ENCODE measurements at regions not wholly inside any gene's neighbourhood (a gene's known extent, or its start where the extent isn't known, plus 50 kb on each side); places are given as distances from the start of the nearest gene placed in this dataset.

DNA sequence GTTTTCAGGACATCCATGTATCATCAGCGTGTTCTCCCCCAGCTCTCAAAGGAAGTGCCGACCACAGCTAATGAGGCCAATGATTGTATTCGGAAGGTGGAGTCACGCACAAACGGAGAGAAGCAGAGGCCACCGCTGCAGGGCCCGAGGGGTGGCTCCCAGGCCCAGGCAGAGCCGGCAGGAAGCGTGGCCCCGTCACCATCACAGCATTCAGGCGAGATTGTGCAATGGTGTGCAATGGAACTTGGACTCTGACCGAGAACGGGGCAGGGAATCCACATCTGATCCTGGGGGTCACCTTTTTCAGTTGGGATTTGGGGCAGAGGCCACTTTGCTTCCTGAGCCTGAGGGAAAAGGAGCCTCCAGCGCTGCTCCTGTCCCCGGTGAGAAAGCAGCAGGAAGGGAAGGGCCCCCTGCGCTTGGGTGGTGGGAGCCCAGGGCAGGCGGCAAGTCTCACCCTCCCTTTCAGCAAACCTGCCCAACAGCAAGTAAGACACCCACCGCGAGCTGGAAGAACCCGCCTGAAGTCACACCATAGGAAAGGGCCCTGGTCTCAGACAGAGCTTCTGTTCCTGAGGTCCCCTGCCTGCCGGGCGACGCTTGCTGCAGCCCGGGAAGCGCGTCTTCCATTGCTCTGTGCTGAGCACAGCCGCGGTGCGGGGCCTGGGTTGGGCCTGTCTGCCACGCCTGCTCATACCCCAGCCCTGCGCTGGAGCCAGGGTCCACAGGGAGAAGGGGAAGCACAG, 1430.7 kb downstream of the BRD1 start:
- no peak for DNase-seq (ENCODE audit: low read depth in 2 of 2, low spot score in 1 of 2)

DNA sequence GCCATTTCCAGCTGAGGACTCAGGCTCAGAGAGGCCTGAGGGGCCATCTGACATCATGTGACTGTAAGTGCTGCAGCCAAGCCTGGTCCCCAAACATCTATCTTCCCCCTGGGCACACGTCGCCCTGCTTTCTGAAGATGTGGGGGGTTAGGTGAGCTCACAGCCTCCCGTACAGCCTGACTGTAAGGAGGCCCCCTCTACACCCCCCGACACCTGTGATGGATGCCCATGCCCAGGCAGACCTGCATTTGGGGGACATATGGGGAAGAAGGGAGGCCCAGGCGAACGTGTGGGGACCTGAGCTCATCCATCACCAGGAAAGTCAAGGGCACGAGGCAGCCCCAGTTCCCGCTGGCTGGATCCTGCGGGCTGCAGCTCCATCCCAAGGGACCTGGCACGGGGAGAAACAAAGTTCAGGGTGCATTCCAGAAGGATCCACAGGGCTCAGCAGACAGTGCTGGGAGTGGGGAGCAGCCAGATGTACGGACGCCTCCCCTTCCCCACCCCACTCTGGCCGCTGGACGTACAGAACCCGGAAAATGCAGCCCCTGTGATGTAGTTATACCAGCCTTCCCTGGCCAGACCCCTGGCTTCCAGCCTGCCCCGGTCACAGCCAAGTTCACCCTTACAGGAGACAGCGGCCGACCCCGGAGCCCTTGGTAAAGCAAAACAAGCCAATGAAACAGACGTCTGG, 1431.4 kb downstream of the BRD1 start:
- DNase-seq (ENCODE audit: low read depth in 2 of 2, low spot score in 1 of 2) = no peak

DNA sequence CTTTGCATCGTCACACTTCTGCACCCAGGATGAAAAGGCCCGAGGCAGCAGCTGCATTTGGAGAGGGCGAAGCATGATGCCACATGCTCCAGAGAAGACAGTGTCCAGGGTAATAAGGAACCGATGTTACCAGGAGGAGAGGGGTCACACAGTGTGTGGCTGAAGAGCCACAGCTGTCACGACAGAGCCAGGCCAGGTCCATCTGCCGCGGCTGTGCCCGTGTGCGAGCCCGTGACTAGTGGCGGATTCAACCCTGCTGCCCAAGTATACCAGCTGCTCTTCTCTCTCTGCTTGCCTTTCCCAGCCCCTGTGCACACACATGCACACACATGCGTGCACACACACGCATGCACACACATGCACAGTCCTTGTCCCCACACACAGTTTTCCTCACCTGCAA, 1432.5 kb downstream of the BRD1 start:
- DNase-seq (ENCODE audit: low read depth in 2 of 2, low spot score in 1 of 2) = no peak

DNA sequence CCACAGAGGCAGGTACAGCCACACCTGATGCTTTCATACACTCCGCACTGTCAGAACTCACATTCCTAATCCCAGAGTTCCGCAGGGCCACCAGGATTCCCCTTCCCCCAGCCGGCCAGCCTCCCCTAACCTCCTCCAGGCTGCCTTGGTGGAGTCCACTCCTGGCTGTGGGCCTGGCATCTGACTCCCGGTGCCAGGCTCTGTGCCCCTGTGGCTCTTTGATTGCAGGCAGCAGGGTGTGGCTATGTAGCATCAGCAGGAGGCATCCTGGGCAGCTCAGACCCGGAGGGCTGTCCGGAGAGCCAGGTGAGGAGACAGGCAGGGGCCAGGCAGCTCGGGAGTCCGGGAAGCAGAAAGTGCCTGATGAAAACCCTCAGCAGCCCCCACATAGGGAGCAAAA, 1432.9 kb downstream of the BRD1 start:
- no peak for DNase-seq (ENCODE audit: low read depth in 2 of 2, low spot score in 1 of 2)

DNA sequence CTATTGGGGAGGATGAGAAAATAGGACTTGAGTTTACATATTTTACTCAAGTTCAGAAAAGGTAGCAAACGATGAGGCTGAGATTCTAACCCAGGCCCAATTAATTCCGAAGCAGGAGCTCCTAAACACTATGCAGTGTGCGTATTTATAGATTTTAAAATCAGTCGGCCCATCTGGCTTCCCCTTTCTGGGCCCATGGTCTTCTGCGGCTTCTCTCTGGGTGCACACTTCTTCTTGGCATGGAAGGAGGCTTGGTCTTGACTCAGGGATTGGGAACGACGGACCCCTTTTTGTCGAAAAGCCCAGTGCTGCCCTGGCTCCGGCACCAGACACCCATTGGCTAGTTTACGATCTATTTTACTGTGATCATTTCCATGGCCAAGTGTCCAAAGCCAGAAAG, 1433.8 kb downstream of the BRD1 start:
- DNase-seq (ENCODE audit: low read depth in 2 of 2, low spot score in 1 of 2) = no peak

DNA sequence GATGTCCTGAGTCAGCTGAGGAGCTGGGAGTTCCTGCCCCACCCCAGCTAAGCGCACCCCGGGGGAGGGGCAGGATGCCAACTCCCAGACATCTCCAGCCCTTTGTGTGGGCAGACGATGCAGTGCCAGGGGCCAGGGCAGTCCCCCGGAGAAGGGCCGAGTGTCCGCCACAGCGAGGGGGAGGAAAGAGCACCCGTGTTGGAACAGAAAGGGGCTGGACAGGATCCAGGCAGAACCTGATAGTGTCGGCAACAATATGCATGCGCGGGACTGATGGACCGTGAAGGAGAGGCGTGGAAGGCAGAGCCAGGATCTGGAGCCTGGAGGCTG, 1434.7 kb downstream of the BRD1 start:
- no peak for DNase-seq (ENCODE audit: low read depth in 2 of 2, low spot score in 1 of 2)

DNA sequence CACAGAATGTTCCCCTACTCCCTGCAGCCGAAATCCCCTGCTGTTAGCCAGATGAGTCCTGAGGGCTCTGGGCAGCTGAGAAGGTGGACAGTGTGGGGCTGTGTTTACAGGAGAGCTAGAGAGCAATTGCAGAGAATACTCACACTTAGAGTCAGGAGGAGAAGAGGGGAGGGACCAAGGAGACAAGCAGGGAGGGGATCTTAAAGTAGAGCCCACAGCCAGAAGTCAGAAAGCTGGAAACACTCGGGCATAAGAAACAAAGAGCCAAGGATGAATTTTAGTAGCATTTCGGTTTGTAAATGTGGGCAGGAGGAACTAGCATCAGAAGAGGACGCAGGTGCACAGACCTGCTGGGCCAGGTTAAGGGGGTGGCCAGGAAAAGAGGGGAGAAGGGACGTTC, 1435.9 kb downstream of the BRD1 start:
- no peak for DNase-seq (ENCODE audit: low read depth in 2 of 2, low spot score in 1 of 2)

DNA sequence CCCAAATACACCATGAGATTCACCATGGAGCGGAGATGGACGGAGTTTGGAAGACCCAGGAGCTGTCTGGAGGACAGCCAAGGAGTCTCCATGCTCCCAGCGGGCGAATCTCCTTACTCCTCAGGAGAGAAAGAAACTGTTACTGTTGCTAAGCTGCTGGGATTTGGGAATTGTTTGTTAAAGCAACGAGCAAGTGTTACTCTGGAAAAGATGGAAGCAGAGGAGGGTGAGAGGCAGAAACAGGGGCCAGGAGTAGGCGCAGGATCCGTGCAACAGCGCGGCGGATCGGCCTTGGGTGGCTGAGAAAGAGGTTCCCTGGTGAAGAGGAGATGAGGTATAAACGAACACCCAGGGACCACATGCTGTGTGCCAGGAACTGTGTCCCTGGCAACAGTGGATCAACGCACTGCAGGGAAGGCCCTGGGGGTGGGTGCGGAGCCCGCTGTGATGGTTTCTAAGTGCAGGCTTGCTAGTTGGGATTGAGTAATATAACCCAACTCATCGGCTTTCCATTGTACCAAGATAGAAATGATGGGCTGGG, 1436.4 kb downstream of the BRD1 start:
- no peak for DNase-seq (ENCODE audit: low read depth in 2 of 2, low spot score in 1 of 2)

DNA sequence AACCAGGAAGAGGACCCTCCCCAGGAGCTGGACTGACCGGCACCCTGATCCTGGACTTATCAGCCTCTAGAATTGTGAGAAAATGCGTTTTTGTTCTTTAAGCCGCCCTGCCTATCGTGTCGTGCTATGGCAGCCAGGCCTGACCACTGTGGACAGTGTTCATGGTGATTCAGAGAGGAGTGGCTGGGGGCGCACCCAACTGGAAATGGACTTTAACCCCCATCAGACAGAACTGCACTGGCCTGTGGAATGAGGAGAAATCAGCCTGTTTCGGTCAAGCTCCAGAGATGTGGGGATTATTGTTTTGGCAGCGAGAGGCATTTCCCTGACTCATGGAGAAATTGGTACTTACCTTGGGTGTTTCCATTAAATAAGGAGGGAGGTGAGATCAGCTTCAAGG, 1437.8 kb downstream of the BRD1 start:
- DNase-seq (ENCODE audit: low read depth in 2 of 2, low spot score in 1 of 2) = no peak

DNA sequence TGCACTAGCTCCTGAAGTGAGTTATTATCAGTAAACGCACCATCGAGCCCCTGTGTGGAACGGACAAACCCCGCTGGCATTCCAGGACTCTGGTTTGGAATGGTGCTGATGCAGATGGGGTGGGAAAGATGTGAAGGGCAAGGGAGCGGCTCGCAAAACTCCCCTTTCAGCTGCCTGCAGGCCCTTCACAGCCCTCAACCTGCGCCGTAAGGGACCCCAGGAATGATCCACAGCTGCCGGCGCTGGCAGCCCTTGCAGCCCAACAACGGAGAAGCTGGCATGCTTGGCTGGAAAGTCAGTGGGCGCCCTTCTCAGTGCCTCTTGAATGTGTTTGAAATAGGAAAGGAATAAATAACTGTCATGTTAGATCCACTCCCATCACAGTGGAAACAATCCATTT, 1445.5 kb downstream of the BRD1 start:
- no peak for DNase-seq (ENCODE audit: low read depth in 2 of 2, low spot score in 1 of 2)

DNA sequence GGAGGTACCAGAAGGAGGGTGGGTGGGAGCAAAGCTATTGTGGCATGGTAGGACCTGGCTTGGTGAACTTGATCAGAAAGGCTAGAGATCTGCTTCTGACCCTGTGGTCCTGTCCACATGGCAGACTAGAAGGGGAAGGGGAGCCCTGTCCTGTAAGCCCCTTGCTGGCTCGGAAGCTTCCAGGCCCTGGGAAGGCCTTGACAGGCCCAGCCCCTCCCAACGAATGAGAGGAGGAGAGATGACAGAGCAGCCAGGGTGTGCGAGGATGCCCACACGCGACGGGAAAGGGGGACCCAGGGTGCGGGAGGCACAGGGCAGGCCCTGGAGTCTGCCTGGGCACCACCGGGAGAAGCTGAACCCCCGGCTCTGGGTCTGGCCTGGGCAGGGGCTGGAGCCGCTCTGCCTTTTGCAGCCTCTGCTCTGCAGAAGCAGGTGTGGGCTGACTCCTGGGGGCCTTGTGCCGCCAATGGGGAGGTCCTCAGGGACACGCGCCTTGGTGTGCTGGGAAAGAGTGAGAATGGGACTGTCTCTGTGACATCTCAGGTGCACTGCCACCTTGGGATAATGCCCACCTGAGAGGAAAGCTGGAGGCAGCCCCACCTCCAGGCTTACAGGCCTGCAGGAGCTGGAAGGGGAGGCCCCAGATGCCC, 1447.5 kb downstream of the BRD1 start:
- no peak for DNase-seq (ENCODE audit: low read depth in 2 of 2, low spot score in 1 of 2)

DNA sequence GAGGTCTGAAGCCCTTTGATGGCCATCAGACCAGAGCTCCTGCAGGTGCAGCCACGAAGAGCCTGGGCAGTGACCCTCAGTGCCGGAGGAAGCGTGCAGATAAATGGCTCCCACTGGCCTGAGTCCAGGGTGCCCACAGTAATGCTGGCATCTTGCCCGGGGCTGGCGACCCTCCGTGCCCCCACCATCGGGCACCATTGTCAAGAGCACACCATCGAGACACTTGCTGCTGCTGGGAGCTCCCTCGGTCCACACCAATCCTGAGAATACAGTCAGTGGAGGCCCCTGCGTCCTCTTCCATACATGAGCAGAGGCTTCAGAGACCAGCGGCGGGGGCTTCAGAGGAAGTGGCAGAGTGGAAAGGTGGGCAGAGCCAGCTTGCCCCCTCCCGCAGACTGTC, 1448.3 kb downstream of the BRD1 start:
- no peak for DNase-seq (ENCODE audit: low read depth in 2 of 2, low spot score in 1 of 2)

DNA sequence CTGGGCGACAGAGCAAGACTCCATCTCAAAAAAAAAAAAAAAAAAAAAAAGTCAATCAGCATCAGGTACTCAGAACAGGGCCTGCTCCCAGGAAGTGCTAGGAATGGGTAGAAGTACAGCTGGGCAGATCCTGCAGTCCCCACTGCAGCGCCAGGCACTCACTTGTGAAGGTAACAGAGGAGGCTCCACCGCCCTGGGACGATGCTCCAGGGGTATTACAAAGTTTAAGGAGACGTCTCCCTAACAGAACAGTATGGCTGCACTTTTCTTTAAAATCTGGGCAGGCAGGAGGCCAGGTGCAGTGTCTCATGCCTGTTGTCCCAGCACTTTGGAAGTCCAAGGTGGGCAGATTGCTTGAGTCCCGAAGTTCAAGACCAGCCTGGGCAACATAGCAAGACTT, 1449.0 kb downstream of the BRD1 start:
- DNase-seq (ENCODE audit: low read depth in 2 of 2, low spot score in 1 of 2) = no peak

DNA sequence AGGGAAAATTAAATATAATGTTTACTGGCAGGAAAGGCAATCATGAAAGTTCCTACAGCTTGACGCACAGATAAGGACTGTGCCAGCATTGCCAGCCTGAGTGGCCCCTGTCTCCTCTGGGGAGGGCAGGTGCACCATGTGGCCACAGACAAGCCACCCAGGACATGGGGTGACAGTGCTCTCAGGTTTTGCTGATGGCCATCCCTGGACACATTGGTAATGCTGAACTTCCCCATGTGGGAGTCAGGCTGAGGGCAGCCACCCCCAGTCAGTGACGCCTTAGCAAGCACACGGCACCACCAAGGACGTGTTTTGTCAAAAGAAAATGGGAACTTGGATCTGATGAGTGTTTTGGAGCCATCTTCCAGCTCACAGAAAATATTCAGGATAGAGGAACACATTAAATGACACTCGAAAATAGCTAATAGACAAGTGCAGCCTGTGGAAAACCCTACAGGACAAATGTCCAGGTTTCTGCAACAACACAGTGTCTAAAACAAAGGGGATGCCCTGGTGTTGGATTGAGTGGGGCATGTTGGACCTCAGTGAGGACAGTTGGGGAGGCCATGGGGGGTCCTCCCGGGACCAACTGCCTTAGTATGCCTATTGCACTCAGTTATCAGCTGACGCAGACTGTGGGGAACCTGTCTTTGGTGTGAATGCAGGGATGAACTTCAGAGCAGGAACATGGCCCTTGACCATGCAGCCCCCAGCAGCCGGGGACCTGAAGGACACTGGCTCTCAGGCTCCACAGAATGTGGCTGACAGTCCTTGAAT, 1450.5 kb downstream of the BRD1 start:
- no peak for DNase-seq (ENCODE audit: low read depth in 2 of 2, low spot score in 1 of 2)

DNA sequence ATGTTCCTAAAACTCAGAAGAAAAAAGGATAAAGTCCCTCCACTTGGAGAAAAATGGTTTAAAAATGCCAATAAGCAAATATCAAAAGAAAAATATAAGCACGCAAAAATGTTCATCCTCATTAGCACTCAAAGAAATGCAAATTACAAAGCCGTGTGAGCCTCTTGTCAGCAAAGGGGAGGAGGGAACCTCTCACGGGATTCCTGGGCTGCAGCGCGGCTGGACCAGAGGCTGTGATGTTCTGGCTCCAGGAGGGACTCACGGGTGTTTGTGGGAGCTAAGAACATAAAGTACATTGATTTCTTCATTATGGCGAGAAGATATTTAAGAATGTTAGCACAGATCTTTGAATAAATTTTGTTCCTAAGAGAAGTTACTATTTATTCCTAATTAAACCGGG, 1451.2 kb downstream of the BRD1 start:
- DNase-seq (ENCODE audit: low read depth in 2 of 2, low spot score in 1 of 2) = no peak

DNA sequence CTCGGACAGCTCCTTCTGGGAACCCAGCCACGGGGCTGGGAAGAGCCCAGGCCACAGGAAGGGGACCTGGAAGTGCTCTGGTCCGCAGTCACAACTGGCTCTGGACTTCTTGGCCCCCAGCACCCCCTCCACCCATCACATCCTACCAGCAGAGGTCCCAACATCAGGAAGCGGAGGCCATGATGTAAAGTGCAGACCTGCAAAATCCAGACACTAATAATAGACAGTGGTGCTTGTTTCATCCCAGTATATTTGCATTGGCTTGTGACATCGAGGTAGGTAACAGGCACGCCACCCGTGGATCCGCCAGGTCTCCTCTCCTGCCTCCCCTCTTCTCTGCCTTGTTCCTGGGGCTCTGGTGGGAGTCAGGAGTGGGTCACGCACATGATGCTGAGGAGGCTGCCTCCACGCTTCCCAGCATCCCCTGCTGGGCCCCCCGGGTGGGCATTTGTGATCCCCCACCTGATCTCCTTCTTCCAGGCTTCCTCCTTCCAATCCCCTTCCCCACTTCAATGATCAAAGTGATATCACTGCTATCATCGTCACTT, 1454.0 kb downstream of the BRD1 start:
- DNase-seq (ENCODE audit: low read depth in 2 of 2, low spot score in 1 of 2) = no peak

DNA sequence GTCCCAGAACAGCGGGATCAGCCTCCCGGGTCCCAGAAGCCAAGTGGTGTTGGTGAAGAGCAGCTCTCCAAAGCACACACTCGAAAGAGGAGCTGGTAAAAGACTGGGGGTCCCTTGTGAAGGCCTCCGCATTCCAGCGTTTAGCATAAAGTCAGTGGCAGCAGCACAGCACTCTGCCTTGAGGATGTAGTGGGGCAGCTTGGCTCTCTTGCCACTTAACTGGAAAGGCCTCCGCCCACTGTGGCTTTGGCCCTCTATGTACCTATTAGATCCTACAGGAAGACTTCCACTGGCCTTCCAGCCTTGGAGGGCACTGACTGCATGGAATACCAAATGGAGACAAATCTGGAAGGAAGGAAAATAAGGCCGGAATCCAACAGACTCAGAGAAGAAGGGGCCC, 1455.3 kb downstream of the BRD1 start:
- no peak for DNase-seq (ENCODE audit: low read depth in 2 of 2, low spot score in 1 of 2)

DNA sequence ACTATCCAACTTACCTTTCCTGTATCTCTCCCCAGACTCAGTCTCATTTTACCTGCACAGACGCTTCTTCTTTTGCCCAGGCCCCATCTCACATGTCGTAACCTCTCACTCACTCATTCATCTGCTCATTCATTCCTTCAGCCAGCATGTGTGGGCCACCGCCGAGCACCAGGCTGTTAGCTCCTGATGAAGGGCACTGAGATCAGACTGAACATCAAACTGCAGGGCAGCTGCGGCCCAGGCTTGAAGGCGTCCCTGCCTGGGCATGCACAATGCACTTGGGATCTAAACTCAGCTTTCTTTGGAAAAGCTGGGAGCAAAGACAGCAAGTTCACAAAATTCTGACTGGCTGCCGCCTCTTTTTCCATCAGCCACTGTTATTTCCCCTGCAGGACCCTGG, 1456.3 kb downstream of the BRD1 start:
- DNase-seq (ENCODE audit: low read depth in 2 of 2, low spot score in 1 of 2) = no peak

DNA sequence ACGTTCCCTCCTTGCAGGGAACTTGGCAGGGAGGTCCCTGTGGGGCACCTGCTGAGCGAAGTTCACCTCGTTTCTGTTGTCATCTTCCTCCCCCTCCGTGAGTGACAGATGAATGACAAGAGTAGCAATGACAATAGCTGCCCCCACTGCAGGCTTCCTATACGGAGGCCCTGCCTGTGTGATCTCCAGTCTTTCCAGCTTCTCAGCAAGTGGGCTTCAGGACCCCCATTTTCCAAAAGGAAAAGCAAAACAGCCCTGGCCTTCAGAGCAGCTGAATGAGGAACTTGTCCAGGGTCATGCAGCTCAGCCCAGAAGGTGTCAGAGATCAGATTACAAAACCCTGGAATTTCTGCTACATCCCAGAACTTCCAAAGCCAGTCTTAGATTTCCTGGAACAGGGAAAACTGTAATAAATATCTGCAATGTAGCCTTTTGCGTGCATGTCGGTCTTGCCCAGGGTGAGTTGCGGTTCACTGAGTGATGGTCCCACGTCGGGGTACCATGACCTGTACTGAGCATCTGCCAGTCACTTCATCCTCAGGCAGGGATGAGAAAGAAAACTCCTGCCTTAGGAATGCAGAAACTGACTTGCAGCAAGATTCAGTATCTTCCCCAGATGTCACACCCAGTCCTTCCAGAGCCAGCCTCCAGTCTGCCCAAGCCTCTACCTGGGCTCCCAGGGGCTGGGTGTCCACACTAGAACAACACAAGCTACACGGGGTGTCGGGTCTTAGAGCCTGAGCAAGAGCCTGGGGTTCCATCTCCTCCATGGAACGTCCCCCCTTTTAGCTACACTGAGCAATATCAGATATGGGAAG, 1457.0 kb downstream of the BRD1 start:
- DNase-seq (ENCODE audit: low read depth in 2 of 2, low spot score in 1 of 2) = no peak

DNA sequence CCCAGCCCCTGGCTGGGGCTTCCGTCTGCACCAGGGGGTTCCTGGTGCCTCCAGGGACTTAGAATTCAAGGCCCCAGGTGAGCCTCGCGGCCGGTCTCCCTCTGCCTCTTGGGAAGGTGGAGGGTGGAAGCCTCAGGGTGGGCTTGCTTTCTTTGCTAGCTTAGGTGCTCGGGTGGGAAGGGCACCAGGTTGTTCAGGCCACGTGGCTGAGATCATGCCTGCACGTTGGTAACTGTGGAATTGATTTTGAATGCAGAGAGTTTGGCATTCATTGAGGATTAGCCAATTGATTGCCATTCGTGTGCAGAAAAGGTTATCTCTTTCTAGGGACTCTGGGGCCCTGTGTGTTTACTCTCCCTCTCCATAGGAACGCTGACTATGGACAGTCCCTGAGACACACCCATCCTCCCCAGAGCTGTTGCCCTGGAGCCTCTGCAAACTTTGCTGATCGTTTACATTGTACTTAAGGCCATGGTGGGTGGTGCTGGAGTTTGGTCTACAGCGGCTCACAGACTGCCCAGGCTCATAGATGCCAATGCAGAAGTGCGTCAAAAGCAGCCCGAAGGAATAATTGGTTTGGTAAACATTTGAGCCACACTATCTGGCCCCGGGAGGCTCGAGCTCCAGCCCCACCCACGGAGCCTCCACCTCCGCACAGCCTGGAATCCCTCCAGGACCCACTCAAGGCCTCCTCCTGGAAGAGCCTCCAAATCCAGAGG, 1457.7 kb downstream of the BRD1 start:
- no peak for DNase-seq (ENCODE audit: low read depth in 2 of 2, low spot score in 1 of 2)

Data from stimulated activated CD8-positive, alpha-beta memory T cell treated with anti-CD3 and anti-CD28 coated beads, Interleukin-4, amount 100 ng/mL, for 4 hours (primary cell).